ENCODE measurements at regions not wholly inside any gene's neighbourhood (a gene's known extent, or its start where the extent isn't known, plus 50 kb on each side); places are given as distances from the start of the nearest gene placed in this dataset.

DNA sequence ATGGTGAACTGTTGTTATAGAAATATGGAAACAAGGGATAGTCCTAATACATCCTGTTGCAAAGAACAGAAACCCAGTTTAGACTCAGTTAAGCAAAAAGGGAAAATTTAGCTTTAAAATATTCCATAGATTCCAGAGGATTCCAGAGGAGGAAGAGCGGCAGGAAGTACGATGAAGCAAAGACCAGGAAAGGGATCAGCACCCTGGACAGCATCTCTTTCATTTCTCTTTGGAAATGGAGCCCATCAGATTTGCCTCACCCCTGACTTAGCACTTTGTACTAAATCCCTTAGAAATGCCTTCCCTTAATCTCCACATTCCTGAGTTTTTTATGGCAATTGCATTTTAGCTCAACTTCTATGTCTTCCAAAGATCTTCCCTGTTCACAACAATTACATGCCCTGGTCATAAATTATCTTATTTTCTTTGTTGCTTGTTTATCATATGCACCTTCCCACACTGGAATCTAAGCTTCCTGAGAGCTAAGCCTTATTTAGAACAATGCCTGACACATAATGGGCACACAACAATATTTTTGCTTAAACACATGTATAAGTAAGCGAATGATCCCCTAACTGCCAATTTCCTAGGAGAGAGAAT, 150.0 kb upstream of the RBFOX1 start:
- TF ChIP-seq TAF1 (IDR thresholded peaks at IDR 0.05; ENCODE audit: borderline replicate concordance, insufficient read depth, low read length) = no peak
- TF ChIP-seq, protein P1, sequence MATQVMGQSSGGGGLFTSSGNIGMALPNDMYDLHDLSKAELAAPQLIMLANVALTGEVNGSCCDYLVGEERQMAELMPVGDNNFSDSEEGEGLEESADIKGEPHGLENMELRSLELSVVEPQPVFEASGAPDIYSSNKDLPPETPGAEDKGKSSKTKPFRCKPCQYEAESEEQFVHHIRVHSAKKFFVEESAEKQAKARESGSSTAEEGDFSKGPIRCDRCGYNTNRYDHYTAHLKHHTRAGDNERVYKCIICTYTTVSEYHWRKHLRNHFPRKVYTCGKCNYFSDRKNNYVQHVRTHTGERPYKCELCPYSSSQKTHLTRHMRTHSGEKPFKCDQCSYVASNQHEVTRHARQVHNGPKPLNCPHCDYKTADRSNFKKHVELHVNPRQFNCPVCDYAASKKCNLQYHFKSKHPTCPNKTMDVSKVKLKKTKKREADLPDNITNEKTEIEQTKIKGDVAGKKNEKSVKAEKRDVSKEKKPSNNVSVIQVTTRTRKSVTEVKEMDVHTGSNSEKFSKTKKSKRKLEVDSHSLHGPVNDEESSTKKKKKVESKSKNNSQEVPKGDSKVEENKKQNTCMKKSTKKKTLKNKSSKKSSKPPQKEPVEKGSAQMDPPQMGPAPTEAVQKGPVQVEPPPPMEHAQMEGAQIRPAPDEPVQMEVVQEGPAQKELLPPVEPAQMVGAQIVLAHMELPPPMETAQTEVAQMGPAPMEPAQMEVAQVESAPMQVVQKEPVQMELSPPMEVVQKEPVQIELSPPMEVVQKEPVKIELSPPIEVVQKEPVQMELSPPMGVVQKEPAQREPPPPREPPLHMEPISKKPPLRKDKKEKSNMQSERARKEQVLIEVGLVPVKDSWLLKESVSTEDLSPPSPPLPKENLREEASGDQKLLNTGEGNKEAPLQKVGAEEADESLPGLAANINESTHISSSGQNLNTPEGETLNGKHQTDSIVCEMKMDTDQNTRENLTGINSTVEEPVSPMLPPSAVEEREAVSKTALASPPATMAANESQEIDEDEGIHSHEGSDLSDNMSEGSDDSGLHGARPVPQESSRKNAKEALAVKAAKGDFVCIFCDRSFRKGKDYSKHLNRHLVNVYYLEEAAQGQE (IDR thresholded peaks at IDR 0.05; ENCODE audit: insufficient read depth in 1 of 2, low read depth in 2 of 2, low read length in 2 of 2) = peak; percentile 93 to 99
- no peak for TF ChIP-seq POLR2AphosphoS5 (IDR thresholded peaks at IDR 0.05; ENCODE audit: low read depth, low read length)
- TF ChIP-seq FOXP2 (optimal IDR thresholded peaks at IDR 0.05; ENCODE audit: borderline replicate concordance, extremely low read depth, extremely low read length, insufficient read depth) = no peak
- peak; percentile 57; the same call in 1 of the 2 replicates for TF ChIP-seq SIN3A (IDR thresholded peaks at IDR 0.05; ENCODE audit: borderline replicate concordance, insufficient read depth, low read length)
